Islet of Langerhans (tissue), 1 donor: ENCODE measurements at regions not wholly inside any gene's neighbourhood (a gene's known extent, or its start where the extent isn't known, plus 50 kb on each side); places are given as distances from the start of the nearest gene placed in this dataset.
"Not testable (repeated sequence)": the region's sequence is repeated elsewhere in the genome, so short reads cannot be mapped to it uniquely, and the experiment has no call there.

Source experiments
- FAIRE-seq: peaks from one replicate; lab custom pipeline; 2011; peaks lifted over from hg19 to GRCh38; lab: Jason Lieb, UNC

- FAIRE-seq = no peak
Observed at GRCh38 chr2:224109751-224110150, 70.7 kb upstream of the SERPINE2 start.

GRCh38 chr2:224106794-224107193 is 67.7 kb upstream of the SERPINE2 start:
- FAIRE-seq = no peak

GRCh38 chr2:224104668-224105386 is 65.7 kb upstream of the SERPINE2 start:
- no peak for FAIRE-seq

- no peak for FAIRE-seq
Observed at GRCh38 chr2:224103651-224104050, 64.6 kb upstream of the SERPINE2 start.

GRCh38 chr2:224102991-224103390 is 63.9 kb upstream of the SERPINE2 start:
- FAIRE-seq = no peak

GRCh38 chr2:224101820-224102630 is 62.9 kb upstream of the SERPINE2 start:
- FAIRE-seq = no peak

GRCh38 chr2:224099861-224100643 is 61.0 kb upstream of the SERPINE2 start:
- no peak for FAIRE-seq

- no peak for FAIRE-seq
Observed at GRCh38 chr2:224098481-224099230, 59.6 kb upstream of the SERPINE2 start.

GRCh38 chr2:224094413-224094812 is 55.3 kb upstream of the SERPINE2 start:
- FAIRE-seq = no peak

GRCh38 chr2:224091671-224092070 is 52.6 kb upstream of the SERPINE2 start:
- FAIRE-seq = not testable (repeated sequence)

GRCh38 chr2:224089606-224090005 is 50.5 kb upstream of the SERPINE2 start:
- not testable (repeated sequence) for FAIRE-seq
